K562 (cell line): ENCODE measurements at regions not wholly inside any gene's neighbourhood (a gene's known extent, or its start where the extent isn't known, plus 50 kb on each side); places are given as distances from the start of the nearest gene placed in this dataset.

Experiments used
- ATAC-seq: fragments of 200-7000 bp; cut with Tn5 transposase; 3 replicates; pipeline ENCODE4 v1.9.1; 2020; ENCODE audit warnings: moderate library complexity
- BruUV-seq: library from RNA; stranded (reverse); fragments of 400-500 nt; replicated peaks from 2 replicates; lab custom pipeline; 2021; lab: Mats Ljungman, UMichigan
- CTCF ChIA-PET: fragments of 300-600 bp; formaldehyde crosslinking; extraction: SDS; loops from one replicate; lab custom pipeline; 2021; ENCODE audit warnings: low intra/inter-chr PET ratio; lab: Yijun Ruan, JAX
- POLR2A ChIA-PET: fragments of 300-600, 350-650 bp; sonication (Branson Sonifier 250); formaldehyde crosslinking; extraction: SDS; loops from one replicate; lab custom pipeline; 2021; ENCODE audit warnings: antibody characterized with exemption, inconsistent platforms; lab: Yijun Ruan, JAX
- DNase-seq, 4 experiments: peaks; one replicate each; pipeline versions ENCODE4 v3.0.0 to v3.0.0-alpha.2; 2011 to 2018; ENCODE audit warnings: low spot score in 3 of 4, mixed read lengths in 3 of 4; ENCODE audit errors: extremely low read depth in 1 of 4
- FAIRE-seq: peaks from 2 replicates; lab custom pipeline; 2011; peaks lifted over from hg19 to GRCh38; lab: Jason Lieb, UNC
- H2AFZ ChIP-seq: 2 replicates; pipeline ENCODE4 v1.6.0; 2011; ENCODE audit warnings: low read depth, low read length, control low read depth, inconsistent platforms
- H3K27ac ChIP-seq: fragments of 200-600 bp; 3 replicates; pipeline ENCODE4 v1.8.0; 2011; ENCODE audit warnings: low read depth, mild to moderate bottlenecking, control low read depth, inconsistent platforms, low read length, moderate library complexity, mixed read lengths; ENCODE audit errors: extremely low read depth
- H3K27me3 ChIP-seq, 2 experiments: fragments of 300-600 bp in 1 of 2; 2 replicates in 1 of 2; 3 replicates in 1 of 2; pipeline versions ENCODE4 v1.6.0 to v1.8.0; 2011; ENCODE audit warnings: inconsistent platforms in 2 of 2, low read length in 2 of 2, mild to moderate bottlenecking in 1 of 2, mixed read lengths in 1 of 2, moderate library complexity in 1 of 2; ENCODE audit not compliant: control insufficient read depth in 2 of 2, insufficient read depth in 2 of 2
- H3K36me3 ChIP-seq: fragments of 300-600 bp; 3 replicates; pipeline ENCODE4 v1.8.0; 2011; ENCODE audit warnings: mild to moderate bottlenecking, low read length, inconsistent platforms; ENCODE audit not compliant: control insufficient read depth, insufficient read depth
- H3K4me1 ChIP-seq, 2 experiments: fragments of 200-600 bp in 1 of 2; replicated peaks in 1 of 2; 2 replicates in 1 of 2; 3 replicates in 1 of 2; pipeline versions ENCODE4 v1.5.1 to v1.8.0; 2011; ENCODE audit warnings: inconsistent platforms in 2 of 2, low read length in 2 of 2, mild to moderate bottlenecking in 1 of 2, mixed read lengths in 1 of 2, moderate library complexity in 1 of 2; ENCODE audit not compliant: control insufficient read depth in 2 of 2, insufficient read depth in 2 of 2
- H3K4me2 ChIP-seq: 2 replicates; pipeline ENCODE4 v1.6.1; 2011; ENCODE audit warnings: low read length, control low read depth, inconsistent platforms, mixed read lengths; ENCODE audit not compliant: insufficient read depth
- H3K4me3 ChIP-seq: fragments of 200-600 bp; sonication (generic), shearing (Covaris generic); 2 replicates; pipeline ENCODE4 v1.5.1; 2016; ENCODE audit warnings: control low read depth, inconsistent platforms
- H3K79me2 ChIP-seq: fragments of 200-600 bp; 3 replicates; pipeline ENCODE4 v1.8.0; 2011; ENCODE audit warnings: low read length, inconsistent platforms; ENCODE audit not compliant: control insufficient read depth, insufficient read depth
- H3K9ac ChIP-seq, 2 experiments: 2 replicates each; pipeline versions ENCODE4 v1.6.0 to v1.6.1; 2011; ENCODE audit warnings: low read depth in 2 of 2, low read length in 2 of 2, control low read depth in 1 of 2, inconsistent platforms in 1 of 2, mild to moderate bottlenecking in 1 of 2, mixed read lengths in 1 of 2; ENCODE audit not compliant: insufficient read depth in 1 of 2
- H3K9me1 ChIP-seq: one replicate; pipeline ENCODE4 v1.6.0; 2011; ENCODE audit warnings: inconsistent platforms, mild to moderate bottlenecking, low read length, moderate library complexity; ENCODE audit not compliant: control insufficient read depth, insufficient read depth
- H3K9me3 ChIP-seq: replicated peaks from 2 replicates; pipeline ENCODE4 v1.5.1; 2011; ENCODE audit warnings: low read depth, low read length, inconsistent platforms; ENCODE audit not compliant: control insufficient read depth, insufficient read depth
- H4K20me1 ChIP-seq: replicated peaks from 2 replicates; pipeline ENCODE4 v1.6.1; 2011; ENCODE audit warnings: low read length, inconsistent platforms, mixed read lengths; ENCODE audit not compliant: control insufficient read depth, insufficient read depth
- BRD4 ChIP-seq: fragments of 200-600 bp; sonication (generic); IDR thresholded peaks from 2 replicates; pipeline ENCODE4 v1.6.1; 2017; ENCODE audit warnings: inconsistent platforms
- CAMTA2 ChIP-seq: fragments of 250-450 bp; sonication (Bioruptor Pico); conservative IDR thresholded peaks from 2 replicates; pipeline ENCODE4 v1.5.1; 2022
- CHCHD3 ChIP-seq: fragments of 250-450 bp; sonication (Bioruptor Pico); IDR thresholded peaks from 2 replicates; pipeline ENCODE4 v2.1.2; 2022; ENCODE audit warnings: mild to moderate bottlenecking
- FOSL1 ChIP-seq: fragments of 200-800 bp; sonication (Bioruptor generic); conservative IDR thresholded peaks from 2 replicates; pipeline ENCODE4 v1.6.1; 2016; ENCODE audit warnings: missing genetic modification characterization, missing compliant biosample characterization
- GATAD2A ChIP-seq: fragments of 450-650 bp; IDR thresholded peaks from 2 replicates; pipeline ENCODE4 v1.6.1; 2017
- HNRNPH1 ChIP-seq: fragments of 200-400 bp; formaldehyde crosslinking; optimal IDR thresholded peaks from 2 replicates; pipeline ENCODE3; 2017; ENCODE audit warnings: low read depth, mild to moderate bottlenecking, low read length, moderate library complexity
- JUNB ChIP-seq: fragments of 450-650 bp; formaldehyde crosslinking; conservative IDR thresholded peaks from 2 replicates; pipeline ENCODE4 v1.4.0; 2020; ENCODE audit warnings: mild to moderate bottlenecking
- KLF1 ChIP-seq: fragments of 450-650 bp; IDR thresholded peaks from 2 replicates; pipeline ENCODE4 v1.6.1; 2016; ENCODE audit warnings: missing genetic modification characterization, missing compliant biosample characterization
- MTA2 ChIP-seq: fragments of 450-650 bp; IDR thresholded peaks from 2 replicates; pipeline ENCODE4 v1.6.1; 2016; ENCODE audit warnings: low read depth
- NFE2L1 ChIP-seq: fragments of 450-650 bp; IDR thresholded peaks from 2 replicates; pipeline ENCODE4 v1.6.1; 2016; ENCODE audit warnings: missing genetic modification characterization, low read depth, mild to moderate bottlenecking, missing compliant biosample characterization, moderate library complexity, borderline replicate concordance
- PTBP1 ChIP-seq: fragments of 200-400 bp; formaldehyde crosslinking; IDR thresholded peaks from 2 replicates; pipeline ENCODE4 v1.6.1; 2017; ENCODE audit warnings: low read depth, low read length
- SAFB ChIP-seq: fragments of 200-400 bp; formaldehyde crosslinking; IDR thresholded peaks from 2 replicates; pipeline ENCODE4 v1.6.1; 2017; ENCODE audit warnings: low read depth, low read length, borderline replicate concordance
- SMAD1 ChIP-seq: fragments of 150-350 bp; IDR thresholded peaks from 2 replicates; pipeline ENCODE4 v1.6.1; 2014; ENCODE audit warnings: low read length, low read depth; ENCODE audit not compliant: partially characterized antibody
- TFAM ChIP-seq: fragments of 250-450 bp; sonication (Bioruptor Pico); conservative IDR thresholded peaks from 2 replicates; pipeline ENCODE4 v1.5.0; 2021; ENCODE audit warnings: mild to moderate bottlenecking, moderate library complexity
- THRB ChIP-seq: fragments of 450-650 bp; formaldehyde crosslinking; conservative IDR thresholded peaks from 2 replicates; pipeline ENCODE4 v1.4.0; 2022; ENCODE audit warnings: mild to moderate bottlenecking, missing genetic modification characterization
- TSHZ1 ChIP-seq: fragments of 250-450 bp; sonication (Bioruptor Pico); IDR thresholded peaks from 2 replicates; pipeline ENCODE4 v1.4.0; 2020; ENCODE audit warnings: mild to moderate bottlenecking, moderate library complexity
- ZBTB33 ChIP-seq: sonication (generic); formaldehyde crosslinking; IDR thresholded peaks from 2 replicates; pipeline ENCODE4 v1.8.1; 2023; ENCODE audit warnings: mild to moderate bottlenecking, missing genetic modification reagents
- WGBS: fragments of 100-300 bp; shearing (Covaris generic); methylation state at CpG from one replicate; pipeline ENCODE4 v1.1.6; 2016; ENCODE audit warnings: low coverage, mixed read lengths; ENCODE audit not compliant: insufficient coverage; ENCODE audit errors: missing lambda C conversion rate; 5-methylcytosine and 5-hydroxymethylcytosine counted together
- in situ Hi-C: fragments of 300-500 bp; cut with MboI; formaldehyde crosslinking; loops from 4 replicates; pipeline ENCODE4 v1.15.0; 2018; ENCODE audit warnings: inconsistent platforms, mixed read lengths
- intact Hi-C: fragments of 100-400 bp; cut with micrococcal nuclease; formaldehyde crosslinking; loops from 2 replicates; pipeline ENCODE4 v1.14.2; 2022

- Histone ChIP-seq H3K9ac (no peak overlapping the region), H3K36me3 (no peaks in the 10 kb centered on the region), H3K9me1 (no peaks in the 10 kb centered on the region), H4K20me1 (no peaks in the 10 kb centered on the region), H3K27me3 (no peaks in the 10 kb centered on the region), H2AFZ (no peak overlapping the region), H3K27ac (no peak overlapping the region), H3K4me2 (no peak overlapping the region), H3K4me3 (no peak overlapping the region), H3K79me2 (no peaks in the 10 kb centered on the region), H3K9me3 (no peaks in the 10 kb centered on the region), H3K4me1 (no peaks in the 10 kb centered on the region)
- in situ Hi-C loops (no loop called here), intact Hi-C loops (no loop called here)
- no peak for ATAC-seq
- ChIA-PET CTCF (no interaction called here), POLR2A (no interaction called here)
- BruUV-seq: no TSS peak
- 3% methylated on average over 2 of the region's 3 CpGs for WGBS
- TF ChIP-seq SMAD1: no peak
- TF ChIP-seq TFAM (CRISPR knock-in tag): no peak
- no peak for TF ChIP-seq JUNB (CRISPR knock-in tag)
- TF ChIP-seq NFE2L1 (tag): no peak
- no peak for TF ChIP-seq BRD4
- no peak for TF ChIP-seq FOSL1 (tag)
- no peak for TF ChIP-seq THRB
- TF ChIP-seq CAMTA2 (CRISPR knock-in tag): no peak
- no peak for TF ChIP-seq PTBP1
- TF ChIP-seq TSHZ1 (CRISPR knock-in tag): no peak
- TF ChIP-seq KLF1 (tag): no peak
- no peak for TF ChIP-seq CHCHD3 (CRISPR knock-in tag)
- TF ChIP-seq SAFB: no peak
- TF ChIP-seq ZBTB33 (CRISPR knock-in tag): no peak
- no peak for TF ChIP-seq HNRNPH1
- TF ChIP-seq MTA2: no peak
- no peak for TF ChIP-seq GATAD2A
- no peak for DNase-seq
- FAIRE-seq: no peak
Measured at GRCh38 chr17:70776441-70776840, 607.1 kb downstream of the KCNJ2 start.
